Osteocyte (in vitro differentiated cells): ENCODE measurements at regions not wholly inside any gene's neighbourhood (a gene's known extent, or its start where the extent isn't known, plus 50 kb on each side); places are given as distances from the start of the nearest gene placed in this dataset.

Source experiments
- DNase-seq: peaks from one replicate; pipeline ENCODE4 v3.0.0; 2021; ENCODE audit warnings: mixed read lengths; ENCODE audit not compliant: unreplicated experiment; ENCODE audit errors: extremely low spot score
- H3K27ac Mint-ChIP-seq: one replicate; pipeline ENCODE4 v1.8.0; 2021; ENCODE audit warnings: mild to moderate bottlenecking, mixed read lengths; ENCODE audit not compliant: unreplicated experiment
- H3K27me3 Mint-ChIP-seq: one replicate; pipeline ENCODE4 v1.8.0; 2021; ENCODE audit warnings: mixed read lengths; ENCODE audit not compliant: unreplicated experiment
- H3K36me3 Mint-ChIP-seq: one replicate; pipeline ENCODE4 v1.8.0; 2021; ENCODE audit warnings: mixed read lengths; ENCODE audit not compliant: unreplicated experiment
- H3K4me1 Mint-ChIP-seq: one replicate; pipeline ENCODE4 v1.8.0; 2021; ENCODE audit warnings: mixed read lengths; ENCODE audit not compliant: unreplicated experiment
- H3K4me3 Mint-ChIP-seq: one replicate; pipeline ENCODE4 v1.8.0; 2021; ENCODE audit warnings: mild to moderate bottlenecking, moderate library complexity, mixed read lengths; ENCODE audit not compliant: unreplicated experiment
- H3K9me3 Mint-ChIP-seq: one replicate; pipeline ENCODE4 v1.8.0; 2021; ENCODE audit warnings: mixed read lengths; ENCODE audit not compliant: unreplicated experiment
- TF ChIP-seq, protein P1 (sequence below): fragments of 200-600 bp; sonication (generic); IDR thresholded peaks from 2 replicates; pipeline ENCODE4 v1.5.0; 2021; ENCODE audit warnings: antibody characterized with exemption, mild to moderate bottlenecking, moderate library complexity

DNA sequence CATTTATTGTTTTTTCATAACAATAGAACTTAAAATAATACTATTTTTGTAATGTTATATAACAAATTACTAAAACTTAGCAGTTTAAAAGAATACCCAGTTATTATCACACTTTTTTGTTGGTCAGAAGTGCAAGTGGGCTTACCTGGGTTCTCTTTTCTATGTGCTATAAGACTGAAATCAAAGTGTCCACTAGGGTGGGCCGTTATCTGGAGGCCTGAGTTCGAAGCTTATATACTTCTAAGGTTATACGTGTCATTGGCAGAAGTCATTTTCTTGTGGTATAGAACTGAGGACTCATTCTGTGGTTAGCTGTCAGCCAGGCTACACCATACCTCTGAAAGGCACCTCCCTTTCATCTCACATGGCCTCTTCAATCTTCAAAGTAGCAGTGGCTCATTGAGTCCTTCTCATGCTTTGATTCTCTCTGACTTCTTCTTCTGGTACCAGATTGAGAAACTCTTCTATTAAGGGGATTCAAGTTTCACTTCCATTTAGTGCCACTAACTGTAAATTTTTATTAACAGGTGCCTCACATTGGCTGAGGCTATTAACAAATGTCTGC, 414.3 kb downstream of the AMY1C start:
- H3K36me3 Mint-ChIP-seq: no peaks in the 10 kb centered on the region
- peaks cover 4% of the 10 kb centered on the region for H3K9me3 Mint-ChIP-seq
- no peak for DNase-seq
- H3K27ac Mint-ChIP-seq: no peak overlapping the region
- H3K4me3 Mint-ChIP-seq: no peak overlapping the region
- H3K4me1 Mint-ChIP-seq: no peaks in the 10 kb centered on the region
- TF ChIP-seq, protein P1, sequence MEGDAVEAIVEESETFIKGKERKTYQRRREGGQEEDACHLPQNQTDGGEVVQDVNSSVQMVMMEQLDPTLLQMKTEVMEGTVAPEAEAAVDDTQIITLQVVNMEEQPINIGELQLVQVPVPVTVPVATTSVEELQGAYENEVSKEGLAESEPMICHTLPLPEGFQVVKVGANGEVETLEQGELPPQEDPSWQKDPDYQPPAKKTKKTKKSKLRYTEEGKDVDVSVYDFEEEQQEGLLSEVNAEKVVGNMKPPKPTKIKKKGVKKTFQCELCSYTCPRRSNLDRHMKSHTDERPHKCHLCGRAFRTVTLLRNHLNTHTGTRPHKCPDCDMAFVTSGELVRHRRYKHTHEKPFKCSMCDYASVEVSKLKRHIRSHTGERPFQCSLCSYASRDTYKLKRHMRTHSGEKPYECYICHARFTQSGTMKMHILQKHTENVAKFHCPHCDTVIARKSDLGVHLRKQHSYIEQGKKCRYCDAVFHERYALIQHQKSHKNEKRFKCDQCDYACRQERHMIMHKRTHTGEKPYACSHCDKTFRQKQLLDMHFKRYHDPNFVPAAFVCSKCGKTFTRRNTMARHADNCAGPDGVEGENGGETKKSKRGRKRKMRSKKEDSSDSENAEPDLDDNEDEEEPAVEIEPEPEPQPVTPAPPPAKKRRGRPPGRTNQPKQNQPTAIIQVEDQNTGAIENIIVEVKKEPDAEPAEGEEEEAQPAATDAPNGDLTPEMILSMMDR: no peak
- H3K27me3 Mint-ChIP-seq: no peaks in the 10 kb centered on the region

DNA sequence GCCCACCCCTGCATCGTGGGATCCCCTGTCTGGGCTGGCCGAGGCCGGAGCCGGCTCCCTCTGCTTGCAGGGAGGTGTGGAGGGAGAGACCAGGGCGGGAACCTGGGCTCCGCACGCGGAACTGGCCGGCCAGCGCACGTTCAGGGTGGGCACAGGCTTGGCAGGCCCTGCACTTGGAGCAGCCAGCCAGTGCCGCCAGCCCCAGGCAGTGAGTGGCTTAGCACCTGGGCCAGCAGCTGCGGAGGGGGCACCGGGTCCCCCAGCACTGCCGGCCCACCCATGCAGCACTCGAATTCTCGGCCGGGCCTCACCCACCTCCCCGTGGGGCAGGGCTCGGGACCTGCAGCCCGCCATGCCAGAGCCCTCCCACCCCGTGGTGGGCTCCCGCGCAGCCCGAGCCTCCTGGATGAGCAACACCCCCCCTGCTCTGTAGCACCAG, 422.6 kb downstream of the AMY1C start:
- H3K36me3 Mint-ChIP-seq: no peaks in the 10 kb centered on the region
- H3K4me1 Mint-ChIP-seq: no peaks in the 10 kb centered on the region
- H3K4me3 Mint-ChIP-seq: no peak overlapping the region
- TF ChIP-seq, protein P1: no peak
- no peaks in the 10 kb centered on the region for H3K27me3 Mint-ChIP-seq
- no peak for DNase-seq
- peaks cover 8% of the 10 kb centered on the region for H3K9me3 Mint-ChIP-seq
- H3K27ac Mint-ChIP-seq: no peak overlapping the region

- no peak overlapping the region for H3K27ac Mint-ChIP-seq
- H3K9me3 Mint-ChIP-seq: no peaks in the 10 kb centered on the region
- TF ChIP-seq, protein P1: no peak
- no peak for DNase-seq
- no peaks in the 10 kb centered on the region for H3K36me3 Mint-ChIP-seq
- no peak overlapping the region for H3K4me3 Mint-ChIP-seq
- H3K27me3 Mint-ChIP-seq: no peaks in the 10 kb centered on the region
- H3K4me1 Mint-ChIP-seq: no peaks in the 10 kb centered on the region
Measured at GRCh38 chr1:104182251-104182650, 432.6 kb downstream of the AMY1C start.

- no peaks in the 10 kb centered on the region for H3K4me1 Mint-ChIP-seq
- no peak overlapping the region for H3K4me3 Mint-ChIP-seq
- no peak for DNase-seq
- no peak overlapping the region for H3K27ac Mint-ChIP-seq
- no peaks in the 10 kb centered on the region for H3K27me3 Mint-ChIP-seq
- no peaks in the 10 kb centered on the region for H3K9me3 Mint-ChIP-seq
- TF ChIP-seq, protein P1: no peak
- H3K36me3 Mint-ChIP-seq: no peaks in the 10 kb centered on the region
Measured at GRCh38 chr1:104189207-104189606, 439.5 kb downstream of the AMY1C start.

DNA sequence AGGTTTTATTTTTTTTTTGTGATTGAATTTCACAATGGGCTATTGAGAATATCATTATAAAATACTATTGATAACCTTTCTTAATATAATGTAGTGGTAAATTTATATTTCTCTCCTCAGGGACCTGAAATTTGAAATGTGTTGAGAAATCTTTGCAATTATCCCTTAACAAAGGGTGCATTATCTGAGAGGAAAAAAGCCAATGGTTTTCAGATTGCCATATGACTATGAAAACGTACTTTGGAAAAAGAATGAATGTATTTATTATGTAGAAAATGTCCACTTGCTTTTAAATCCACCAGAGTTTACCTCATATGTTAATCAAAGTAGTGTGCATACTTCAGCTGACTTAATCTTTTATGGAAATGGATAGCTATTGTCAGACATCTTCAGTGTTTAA, 441.1 kb downstream of the AMY1C start:
- no peaks in the 10 kb centered on the region for H3K9me3 Mint-ChIP-seq
- H3K4me1 Mint-ChIP-seq: no peaks in the 10 kb centered on the region
- H3K27ac Mint-ChIP-seq: no peak overlapping the region
- H3K36me3 Mint-ChIP-seq: no peaks in the 10 kb centered on the region
- H3K27me3 Mint-ChIP-seq: no peaks in the 10 kb centered on the region
- no peak overlapping the region for H3K4me3 Mint-ChIP-seq
- TF ChIP-seq, protein P1: no peak
- DNase-seq: no peak
